Skin of body (tissue), 1 donor: ENCODE measurements at regions not wholly inside any gene's neighbourhood (a gene's known extent, or its start where the extent isn't known, plus 50 kb on each side); places are given as distances from the start of the nearest gene placed in this dataset.
"Not testable (repeated sequence)": the region's sequence is repeated elsewhere in the genome, so short reads cannot be mapped to it uniquely, and the experiment has no call there.

Source experiments
- DNase-seq: peaks from one replicate; lab custom pipeline; 2025; lab: John Stamatoyannopoulos, UW

DNA sequence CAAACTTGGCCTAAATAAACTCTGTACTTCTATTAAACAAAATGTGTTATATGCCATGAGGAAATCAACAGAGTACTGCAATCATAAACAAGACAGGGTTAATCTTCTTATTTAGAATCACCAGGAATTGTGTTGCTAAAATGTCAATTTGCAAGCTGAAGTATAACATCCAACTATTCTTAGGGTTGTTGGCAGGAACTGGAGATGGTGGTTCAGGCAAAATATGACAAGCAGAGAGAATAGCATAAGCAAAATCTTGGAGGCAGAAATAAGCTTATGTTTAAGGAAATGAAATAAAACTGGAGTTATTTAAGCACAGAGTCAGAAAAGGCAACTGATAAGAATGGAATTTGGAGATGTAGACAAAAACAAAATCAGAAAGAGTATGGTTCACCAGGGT is 463.8 kb upstream of the SLC8A1 start:
- no peak for DNase-seq

DNA sequence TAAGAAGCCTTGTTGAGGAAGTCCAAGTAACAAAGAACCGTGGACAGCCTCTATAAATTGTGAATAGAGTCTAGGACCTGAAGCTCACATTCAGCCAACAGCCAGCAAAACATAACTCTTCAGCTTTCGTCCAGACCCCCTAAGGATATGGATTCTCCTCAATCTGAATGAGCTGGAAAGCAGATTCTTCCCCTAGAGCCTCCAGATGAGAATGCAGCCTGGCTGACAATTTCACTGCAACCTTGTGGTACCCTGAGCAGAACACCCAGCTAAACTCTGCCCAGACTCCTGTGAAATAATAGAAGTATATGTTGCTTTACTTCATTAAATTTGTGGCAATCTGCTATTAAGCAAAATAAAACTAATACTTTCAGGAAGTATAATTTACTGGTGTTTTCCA is 483.5 kb upstream of the SLC8A1 start:
- no peak for DNase-seq

DNA sequence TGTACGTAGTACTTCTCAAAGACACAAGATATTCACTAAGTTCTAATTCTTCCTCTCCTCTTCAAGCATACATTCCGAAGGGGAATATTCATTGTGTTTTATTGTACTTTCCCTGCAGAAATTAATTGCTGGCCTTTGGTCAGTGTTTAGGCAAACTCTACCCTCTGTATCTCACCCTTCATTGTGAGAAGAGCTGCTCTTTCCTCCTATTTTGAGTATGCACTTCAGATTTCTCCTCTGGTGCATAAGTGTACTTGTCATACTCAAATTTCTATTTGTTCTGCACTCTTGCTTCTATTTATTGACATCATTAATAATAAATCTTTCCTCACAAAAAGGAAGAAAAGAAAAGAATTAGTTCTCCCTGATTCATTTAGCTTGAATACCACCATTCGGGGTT is 485.4 kb upstream of the SLC8A1 start:
- DNase-seq = no peak

DNA sequence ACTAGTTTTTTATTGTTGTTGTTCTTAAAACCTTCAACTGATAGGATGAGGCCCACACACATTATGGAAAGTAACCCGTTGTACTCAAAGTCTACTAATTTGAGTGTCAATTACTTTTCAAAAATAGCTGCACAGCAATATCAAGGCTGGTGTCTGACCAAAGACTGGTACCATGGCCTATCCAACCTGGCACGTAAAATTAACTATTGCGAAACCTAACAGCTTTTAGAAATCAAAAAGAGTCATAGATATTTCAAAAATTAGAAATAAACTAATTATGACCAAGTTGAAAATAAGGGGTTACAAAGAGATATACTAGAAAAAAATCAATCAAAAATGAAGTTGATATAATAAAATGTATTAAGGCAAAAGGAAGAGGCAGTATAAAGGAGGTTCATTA is 501.5 kb upstream of the SLC8A1 start:
- DNase-seq = no peak

DNA sequence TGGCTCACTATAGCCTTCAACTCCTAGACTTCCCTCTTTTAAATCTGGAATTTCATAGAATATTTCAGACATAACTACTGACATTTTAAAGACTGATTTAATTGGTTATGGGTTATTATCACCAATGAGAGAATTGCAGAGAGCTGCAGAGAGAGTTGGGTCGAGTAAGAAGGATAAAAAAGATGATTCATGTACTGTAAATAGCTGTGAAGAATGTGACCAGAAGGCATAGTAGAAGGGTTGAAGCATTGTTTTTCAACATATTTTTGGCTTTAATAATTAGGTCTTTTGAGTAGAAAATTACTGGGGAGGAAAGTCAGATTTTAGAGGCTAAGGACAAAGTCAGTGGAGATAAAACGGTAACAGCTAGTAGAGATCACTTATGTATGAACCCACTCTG is 503.2 kb upstream of the SLC8A1 start:
- no peak for DNase-seq

DNA sequence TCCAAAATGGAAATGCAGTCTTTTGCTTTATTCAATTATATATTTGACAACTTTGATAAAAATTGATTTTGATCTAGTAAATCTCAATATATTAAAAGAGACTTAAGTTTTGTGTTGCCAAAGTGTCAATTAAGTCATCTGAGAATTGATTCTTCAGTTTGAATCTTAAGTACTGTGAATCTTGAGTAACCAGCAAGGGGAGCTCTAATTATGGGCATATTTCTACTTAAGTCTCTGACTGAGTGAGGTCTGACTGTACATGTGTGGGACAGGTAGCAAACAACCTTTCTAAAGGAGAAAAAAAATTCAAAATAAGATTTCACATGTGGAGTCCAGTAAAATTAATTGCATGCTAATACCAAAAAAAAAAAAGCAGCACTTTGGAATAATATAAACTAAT is 503.7 kb upstream of the SLC8A1 start:
- no peak for DNase-seq

DNA sequence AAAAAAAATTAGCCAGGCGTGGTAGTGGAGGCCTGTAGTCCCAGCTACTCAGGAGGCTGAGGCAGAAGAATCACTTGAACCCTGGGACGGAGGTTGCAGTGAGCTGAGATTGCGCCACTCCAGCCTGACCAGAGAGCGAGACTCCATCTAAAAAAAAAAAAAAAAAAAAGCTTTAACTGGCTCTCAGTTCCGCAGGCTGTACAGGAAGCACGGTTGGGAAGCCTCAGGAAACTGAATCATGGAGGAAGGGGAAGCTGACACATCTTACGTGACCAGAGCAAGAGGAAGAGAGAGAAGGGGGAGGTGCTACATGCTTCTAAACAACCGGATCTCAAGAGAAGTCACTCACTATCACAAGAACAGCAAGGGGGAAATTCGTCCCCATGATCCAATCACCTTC is 505.6 kb upstream of the SLC8A1 start:
- DNase-seq = no peak

DNA sequence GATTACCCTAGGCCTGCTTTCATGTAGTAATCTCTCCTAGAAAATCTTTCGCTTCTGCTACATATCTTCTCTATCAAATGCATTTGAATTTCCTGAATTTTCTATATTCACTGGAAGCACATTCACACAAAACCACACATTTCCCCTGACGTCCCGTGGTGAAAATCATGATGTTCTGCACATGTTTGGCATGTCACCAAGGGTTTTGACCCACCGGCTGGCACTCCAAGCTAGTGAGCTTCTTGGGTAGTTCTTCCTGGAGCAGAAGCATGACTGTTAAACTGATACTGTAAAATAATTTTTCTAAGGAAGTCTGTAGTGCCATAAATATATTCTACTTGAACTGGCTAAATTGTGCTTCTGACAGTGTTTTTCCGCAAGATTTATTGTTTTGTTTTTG is 510.1 kb upstream of the SLC8A1 start:
- no peak for DNase-seq

DNA sequence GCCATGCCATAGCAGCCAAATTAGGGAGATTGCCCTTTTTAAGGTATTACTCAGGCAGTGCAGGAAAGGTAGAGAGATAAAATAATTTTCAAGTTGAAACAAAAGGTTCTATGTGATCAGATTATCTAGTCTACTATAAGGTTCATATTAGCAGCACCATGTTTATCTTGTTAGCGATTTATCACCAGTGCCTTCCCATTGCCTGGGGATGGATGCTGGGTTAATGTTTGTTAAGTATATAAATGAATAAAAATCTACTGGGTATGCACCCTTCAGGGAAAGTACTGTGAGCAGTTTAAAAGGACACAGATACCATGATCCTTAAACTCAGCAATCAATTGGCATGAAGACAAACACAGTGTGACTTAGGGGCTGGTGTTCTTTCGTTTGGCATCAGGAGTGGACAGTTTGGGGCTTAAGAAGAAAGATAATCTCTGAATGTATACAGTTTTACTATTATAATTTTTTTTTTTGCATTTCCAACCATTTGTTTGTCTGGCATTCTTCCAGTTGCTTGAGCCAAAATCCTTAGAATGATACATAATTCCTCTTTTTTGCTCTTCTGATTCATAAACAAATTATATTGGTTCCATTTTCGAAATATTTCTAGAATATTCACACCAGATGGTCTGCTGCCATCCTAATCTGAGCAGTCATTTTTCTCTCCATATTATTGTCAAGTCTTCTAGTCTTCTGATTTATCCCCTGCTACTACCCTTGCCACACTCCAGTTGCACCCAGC is 512.8 kb upstream of the SLC8A1 start:
- DNase-seq = no peak

DNA sequence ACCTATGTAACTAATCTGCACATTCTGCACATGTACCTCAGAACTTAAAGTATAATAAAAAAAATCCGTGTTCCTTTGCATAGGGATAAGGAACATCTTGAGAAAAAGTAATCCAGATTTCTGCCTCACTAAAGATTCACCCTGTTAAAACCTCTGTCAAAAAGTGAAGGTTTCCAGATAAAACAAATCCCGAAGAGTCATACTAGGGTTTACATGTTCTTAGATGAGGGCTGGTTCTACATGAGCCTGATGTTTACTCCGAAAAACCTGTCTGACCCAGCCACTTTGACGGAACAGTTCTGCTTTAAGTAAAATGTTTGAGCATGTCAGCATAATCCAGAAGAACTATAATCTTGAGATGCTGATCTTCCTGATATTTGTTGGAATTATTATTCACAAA is 515.6 kb upstream of the SLC8A1 start:
- DNase-seq = no peak

DNA sequence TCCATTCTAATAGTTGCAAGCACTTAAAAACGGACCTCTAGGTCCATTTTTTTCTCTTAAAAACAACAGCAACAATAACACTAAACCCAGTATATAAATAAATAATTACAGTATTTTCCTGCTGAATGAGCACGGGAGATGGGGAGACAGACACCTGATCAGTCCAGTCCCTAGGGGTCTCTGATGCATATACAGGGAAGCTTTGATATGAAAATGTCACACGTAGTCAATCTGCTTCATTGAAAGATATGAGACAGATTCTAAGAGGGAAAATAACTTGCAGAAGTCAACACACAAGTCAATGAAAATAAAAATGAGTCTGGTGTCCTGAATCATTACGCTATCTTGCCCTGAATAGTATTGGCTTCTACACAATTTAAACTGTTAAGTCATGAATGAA is 523.3 kb upstream of the SLC8A1 start:
- no peak for DNase-seq

DNA sequence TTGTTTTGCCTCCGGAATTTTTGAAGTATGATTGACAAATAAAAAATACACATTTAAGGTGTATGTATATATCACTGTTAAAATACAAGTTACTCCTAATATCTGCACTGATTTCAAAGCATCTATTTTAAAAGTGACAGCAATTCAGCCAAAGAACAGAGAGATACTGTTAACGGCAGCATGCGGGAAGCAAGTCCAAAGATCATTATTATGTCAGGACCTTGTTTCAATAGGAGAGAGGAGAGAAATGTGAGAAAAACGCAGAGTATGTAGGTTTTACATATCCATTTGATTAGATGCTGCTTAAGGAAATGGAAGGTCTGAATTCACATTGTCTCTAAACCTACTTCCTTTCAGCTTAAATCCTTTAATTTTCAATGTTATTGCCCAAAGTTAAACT is 545.5 kb upstream of the SLC8A1 start:
- no peak for DNase-seq

DNA sequence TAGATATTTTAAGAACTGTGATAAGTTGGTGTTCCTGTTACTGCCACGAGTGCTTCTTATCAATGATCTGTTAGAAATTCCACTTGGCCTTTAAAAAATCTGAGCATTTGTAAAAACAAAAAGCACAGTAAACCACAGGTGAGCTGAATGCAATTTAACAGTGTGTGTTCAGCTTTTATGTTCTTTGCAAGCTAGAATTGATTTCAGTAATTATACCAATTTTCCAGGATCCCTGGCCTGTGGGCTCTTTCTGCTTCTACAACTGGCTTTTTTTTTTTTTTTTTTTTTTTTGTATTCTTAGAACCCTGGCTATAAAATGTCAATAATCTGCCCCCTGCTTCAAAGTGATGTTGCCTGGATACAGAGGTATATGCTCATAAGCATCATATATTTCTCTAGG is 548.5 kb upstream of the SLC8A1 start:
- DNase-seq = no peak

DNA sequence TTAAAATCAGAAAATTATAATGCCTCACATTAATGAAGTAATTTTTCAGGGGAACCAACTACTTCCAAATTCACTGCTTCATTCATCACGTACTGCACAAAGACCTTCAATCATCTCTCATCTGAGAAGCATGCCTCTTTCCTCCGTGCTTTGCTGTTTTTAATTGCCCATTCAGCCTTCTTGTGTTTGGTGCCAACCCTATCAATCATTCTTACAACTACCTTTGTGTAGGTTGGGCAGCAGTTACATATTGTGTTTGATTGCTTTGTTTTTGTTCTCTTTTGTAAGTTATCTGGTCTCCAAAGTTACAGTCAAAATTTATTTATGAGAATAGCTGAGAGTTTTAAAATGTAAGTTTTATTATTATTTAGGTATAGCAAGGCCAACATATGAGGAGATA is 549.0 kb upstream of the SLC8A1 start:
- no peak for DNase-seq

DNA sequence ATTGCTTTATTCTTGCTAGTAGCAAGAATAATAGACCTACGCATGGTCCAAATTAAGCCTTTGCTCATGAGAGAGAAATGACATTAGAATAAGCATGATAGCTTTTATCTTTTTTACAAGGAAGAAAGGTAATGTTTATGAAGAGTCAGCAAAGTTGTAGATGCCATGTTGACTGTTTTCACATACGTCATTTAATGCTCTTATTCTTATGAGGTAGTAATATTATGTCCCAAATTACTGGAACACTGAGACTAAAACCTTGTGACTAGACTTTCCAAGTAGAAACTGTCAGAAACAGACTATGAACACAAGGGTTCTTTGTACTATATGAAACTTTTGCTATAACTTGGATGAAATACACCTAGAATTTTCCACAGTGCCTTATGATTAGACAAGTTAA is 552.8 kb upstream of the SLC8A1 start:
- no peak for DNase-seq

DNA sequence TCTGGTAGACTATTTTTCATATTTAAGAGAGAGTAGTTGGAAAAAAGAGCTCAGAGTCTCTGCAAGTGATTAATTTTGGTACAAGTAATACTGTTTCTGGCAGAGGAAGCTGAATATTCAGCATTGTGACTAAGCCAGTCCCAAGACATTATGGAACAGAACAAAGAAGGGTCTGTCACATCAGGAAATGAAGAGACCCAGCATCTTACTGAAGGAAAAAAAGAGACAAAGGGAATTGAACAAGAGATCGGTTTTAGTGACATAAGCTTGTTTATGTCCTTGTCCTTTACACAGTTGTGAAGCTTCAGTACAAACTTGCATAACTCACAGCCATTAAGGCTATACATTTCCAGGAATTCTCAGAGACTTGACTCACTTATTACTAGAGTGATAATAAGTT is 568.5 kb upstream of the SLC8A1 start:
- DNase-seq = peak; percentile 5

DNA sequence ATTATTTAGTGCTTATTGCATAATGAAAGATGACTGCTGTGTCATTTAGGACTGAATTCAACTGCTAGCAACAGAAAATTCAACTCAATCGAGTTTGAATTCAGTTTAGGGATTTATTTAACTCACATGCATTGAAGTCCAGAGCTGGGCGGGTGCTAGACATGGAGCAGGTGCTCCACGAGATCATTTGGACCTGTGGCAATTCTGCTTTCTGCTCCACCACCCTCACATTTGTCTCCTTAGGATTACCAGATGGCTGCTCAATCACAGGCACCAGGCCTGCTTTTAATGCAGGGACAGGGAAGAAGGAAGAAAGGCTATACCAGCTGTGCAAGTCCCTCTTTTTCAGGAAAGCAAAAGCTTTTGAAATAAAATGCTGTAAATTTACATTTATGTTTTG is 572.9 kb upstream of the SLC8A1 start:
- DNase-seq = no peak

DNA sequence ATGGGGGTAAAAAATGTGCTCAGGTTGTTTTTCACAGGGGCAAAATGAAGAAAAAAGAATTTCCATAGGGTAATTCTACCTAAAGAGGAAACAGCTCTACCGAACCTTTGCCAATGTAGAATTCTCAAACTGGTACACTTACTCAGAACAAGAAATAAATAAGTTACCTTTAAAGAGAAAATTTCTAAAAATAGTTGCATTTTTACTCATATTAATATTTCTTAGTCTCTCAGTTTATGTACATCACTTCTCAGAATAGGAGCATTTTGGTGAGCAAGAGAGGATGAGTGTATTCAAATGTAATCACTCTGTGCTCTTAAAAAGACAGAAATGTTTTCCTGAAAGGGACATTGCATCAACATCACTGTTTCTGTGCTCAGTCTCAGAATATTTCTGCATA is 574.7 kb upstream of the SLC8A1 start:
- no peak for DNase-seq

DNA sequence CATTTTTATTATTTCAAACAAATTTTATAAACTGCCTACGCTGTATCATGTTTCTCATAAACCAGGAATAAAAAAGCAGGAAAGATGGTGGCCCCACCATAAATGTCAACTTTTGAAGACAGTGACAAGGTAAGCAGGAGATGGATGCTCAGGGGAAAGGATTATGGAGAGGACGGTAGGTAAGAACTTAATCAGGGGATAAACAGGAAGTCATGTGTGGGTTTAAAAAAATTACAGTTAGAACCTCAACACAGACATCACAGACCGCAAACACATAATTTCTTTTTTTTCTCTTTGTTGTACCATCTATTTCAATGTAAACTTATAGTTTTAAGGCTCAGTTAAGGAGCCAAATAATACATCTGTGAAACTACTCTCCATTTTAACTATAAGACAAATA is 575.2 kb upstream of the SLC8A1 start:
- no peak for DNase-seq

DNA sequence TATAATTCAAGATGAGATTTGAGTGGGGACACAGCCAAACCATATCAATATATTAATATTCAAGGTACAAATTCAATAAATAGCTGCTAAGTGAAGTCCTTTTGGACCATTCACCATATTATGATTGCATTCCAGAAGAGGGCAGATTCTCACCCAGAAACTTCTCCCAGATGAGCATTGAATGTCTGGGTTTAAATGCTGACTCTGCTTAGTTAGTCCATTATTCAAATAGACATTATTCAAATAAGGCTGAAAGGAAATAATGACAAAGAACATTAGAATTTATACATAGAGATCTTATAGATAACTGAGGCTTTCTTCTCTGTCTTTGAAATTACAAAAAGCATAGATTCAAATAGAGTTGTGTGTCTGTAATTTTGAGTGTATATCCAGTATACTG is 579.4 kb upstream of the SLC8A1 start:
- DNase-seq = no peak

DNA sequence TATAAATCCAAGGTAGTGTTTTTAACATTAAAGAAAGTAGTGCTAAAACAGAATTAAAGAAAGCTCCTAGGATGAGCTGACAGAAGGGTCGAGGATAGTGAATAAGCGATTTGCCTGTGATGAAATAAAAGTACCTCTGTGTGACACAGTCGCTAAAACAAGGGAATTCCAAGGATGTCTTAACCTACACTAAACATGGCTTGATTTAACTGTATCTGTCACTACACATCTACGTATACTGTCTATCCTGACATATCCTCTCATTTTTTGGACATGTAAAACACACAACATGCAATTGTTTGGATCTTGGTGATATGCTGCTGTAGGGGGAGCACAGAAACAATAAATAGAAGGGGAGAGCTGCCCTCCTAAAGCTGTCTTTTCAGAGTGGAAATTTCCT is 580.8 kb upstream of the SLC8A1 start:
- DNase-seq = no peak

DNA sequence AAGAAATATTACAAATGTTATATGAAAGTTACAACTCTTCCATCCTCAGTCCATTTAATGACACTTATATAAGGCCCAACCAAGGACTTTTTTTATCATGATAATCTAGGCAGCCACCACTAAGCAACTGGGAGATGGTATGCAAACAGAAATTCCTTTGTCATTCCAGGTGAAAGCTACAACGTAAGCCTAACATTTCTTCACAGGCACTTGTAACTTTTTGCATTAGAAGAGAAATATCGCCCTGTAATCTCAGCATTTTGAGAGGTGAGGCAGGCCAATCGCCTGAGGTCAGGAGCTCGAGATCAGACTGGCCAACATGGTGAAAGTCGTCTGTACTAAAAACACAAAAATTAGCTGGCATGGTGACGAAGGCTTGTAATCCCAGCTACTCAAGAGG is 581.2 kb upstream of the SLC8A1 start:
- no peak for DNase-seq

DNA sequence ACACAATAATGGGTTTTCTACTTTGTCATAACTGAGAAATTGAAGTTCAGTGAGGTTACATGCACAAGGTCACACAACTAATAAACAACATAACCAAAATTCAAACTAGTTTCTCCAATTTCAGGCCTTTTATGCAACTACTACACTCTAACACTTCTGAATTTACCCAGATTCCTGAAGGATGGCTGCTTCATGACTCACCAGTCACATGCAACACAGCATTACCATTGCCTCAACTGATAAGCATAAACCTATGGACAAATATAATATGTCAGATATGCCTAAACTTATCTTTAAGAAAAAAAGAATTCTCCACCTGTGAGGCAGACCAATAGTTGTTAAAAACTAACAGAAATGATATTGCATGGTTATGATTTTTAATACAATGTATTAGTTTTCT is 586.5 kb upstream of the SLC8A1 start:
- DNase-seq = no peak

DNA sequence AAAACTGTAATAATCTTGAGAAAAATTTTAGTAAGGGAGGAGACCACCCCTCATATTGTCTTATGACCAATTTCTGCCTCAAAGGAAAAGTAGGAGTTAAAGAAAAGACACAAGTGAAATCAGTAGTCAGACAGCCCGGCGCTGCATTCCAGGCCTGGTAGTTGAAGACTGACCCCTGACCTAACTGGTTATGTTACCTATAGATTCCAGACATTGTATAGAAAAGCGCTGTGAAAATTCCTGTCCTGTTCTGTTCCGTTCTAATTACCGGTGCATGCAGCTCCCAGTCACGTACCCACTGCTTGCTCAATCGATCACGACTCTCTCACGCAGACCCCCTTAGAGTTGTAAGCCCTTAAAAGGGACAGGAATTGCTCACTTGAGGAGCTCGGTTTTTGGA is 587.9 kb upstream of the SLC8A1 start:
- not testable (repeated sequence) for DNase-seq
